Stomach smooth muscle (tissue), 2 donors: ENCODE measurements at regions not wholly inside any gene's neighbourhood (a gene's known extent, or its start where the extent isn't known, plus 50 kb on each side); places are given as distances from the start of the nearest gene placed in this dataset.

Source experiments
- H3K27ac ChIP-seq: one replicate; pipeline ENCODE4 v1.7.0; 2013; ENCODE audit warnings: mild to moderate bottlenecking, low read length, inconsistent platforms
- H3K27me3 ChIP-seq, 2 donors: one replicate each; pipeline ENCODE4 v1.7.0; 2013; ENCODE audit warnings: low read length in 2 of 2; ENCODE audit not compliant: insufficient read depth in 2 of 2, control insufficient read depth in 1 of 2
- H3K36me3 ChIP-seq, 2 donors: one replicate each; pipeline ENCODE4 v1.7.0; 2013; ENCODE audit warnings: low read length in 2 of 2; ENCODE audit not compliant: control insufficient read depth in 2 of 2, insufficient read depth in 2 of 2
- H3K4me1 ChIP-seq: one replicate; pipeline ENCODE4 v1.7.0; 2013; ENCODE audit warnings: low read length; ENCODE audit not compliant: control insufficient read depth, insufficient read depth
- H3K4me3 ChIP-seq, 2 donors: one replicate each; pipeline ENCODE4 v1.7.0; 2013; ENCODE audit warnings: low read length in 2 of 2
- H3K9ac ChIP-seq, 2 donors: one replicate each; pipeline ENCODE4 v1.7.0; 2013; ENCODE audit warnings: low read length in 2 of 2, mild to moderate bottlenecking in 1 of 2
- H3K9me3 ChIP-seq, 2 donors: one replicate each; pipeline ENCODE4 v1.7.0; 2013; ENCODE audit warnings: low read length in 2 of 2; ENCODE audit not compliant: control insufficient read depth in 2 of 2
- donor health status: healthy.
- donor health status: Pancreatic carcinoma.

- Histone ChIP-seq H3K9ac (no peak overlapping the region), H3K27ac (no peak overlapping the region), H3K36me3 (no peaks in the 10 kb centered on the region), H3K4me1 (no peaks in the 10 kb centered on the region), H3K9me3 (peaks cover 0 to 4% of the 10 kb centered on the region in 2 donors), H3K27me3 (no peaks in the 10 kb centered on the region), H3K4me3 (no peak overlapping the region)
Observed at GRCh38 chr13:58630794-58631193, 999.2 kb downstream of the PCDH17 start.

GRCh38 chr13:58633226-58633625 is 1001.7 kb downstream of the PCDH17 start:
- Histone ChIP-seq H3K4me3 (no peak overlapping the region), H3K36me3 (no peaks in the 10 kb centered on the region), H3K9ac (no peak overlapping the region), H3K4me1 (no peaks in the 10 kb centered on the region), H3K27ac (no peak overlapping the region), H3K27me3 (no peaks in the 10 kb centered on the region), H3K9me3 (no peaks in the 10 kb centered on the region)

- no peaks in the 10 kb centered on the region for H3K9me3 ChIP-seq
- no peak overlapping the region for H3K9ac ChIP-seq
- H3K4me3 ChIP-seq: no peak overlapping the region
- no peaks in the 10 kb centered on the region for H3K36me3 ChIP-seq
- H3K27me3 ChIP-seq: no peaks in the 10 kb centered on the region
- H3K4me1 ChIP-seq: no peaks in the 10 kb centered on the region
- H3K27ac ChIP-seq: no peak overlapping the region
Observed at GRCh38 chr13:58655086-58655485, 1023.5 kb downstream of the PCDH17 start.

- no peaks in the 10 kb centered on the region for H3K36me3 ChIP-seq
Observed at GRCh38 chr13:58660826-58661225, 1029.3 kb downstream of the PCDH17 start.

GRCh38 chr13:58666331-58666730 is 1034.8 kb downstream of the PCDH17 start:
- H3K4me3 ChIP-seq: no peak overlapping the region
- H3K9me3 ChIP-seq: no peaks in the 10 kb centered on the region
- no peaks in the 10 kb centered on the region for H3K36me3 ChIP-seq
- H3K4me1 ChIP-seq: no peaks in the 10 kb centered on the region
- no peaks in the 10 kb centered on the region for H3K27me3 ChIP-seq
- no peak overlapping the region for H3K9ac ChIP-seq
- H3K27ac ChIP-seq: no peak overlapping the region

More at GRCh38 chr13:58660826-58661225, 1029.3 kb downstream of the PCDH17 start:
- Histone ChIP-seq H3K9me3 (no peaks in the 10 kb centered on the region), H3K4me3 (no peak overlapping the region), H3K27me3 (no peaks in the 10 kb centered on the region), H3K9ac (no peak overlapping the region), H3K27ac (no peak overlapping the region), H3K4me1 (no peaks in the 10 kb centered on the region)

GRCh38 chr13:58667096-58667495 is 1035.6 kb downstream of the PCDH17 start:
- no peaks in the 10 kb centered on the region for H3K27me3 ChIP-seq
- H3K4me3 ChIP-seq: no peak overlapping the region
- no peaks in the 10 kb centered on the region for H3K36me3 ChIP-seq
- no peaks in the 10 kb centered on the region for H3K4me1 ChIP-seq
- no peak overlapping the region for H3K27ac ChIP-seq
- H3K9ac ChIP-seq: no peak overlapping the region
- no peaks in the 10 kb centered on the region for H3K9me3 ChIP-seq

- Histone ChIP-seq H3K36me3 (no peaks in the 10 kb centered on the region), H3K27ac (no peak overlapping the region), H3K9me3 (no peaks in the 10 kb centered on the region), H3K27me3 (no peaks in the 10 kb centered on the region), H3K9ac (no peak overlapping the region), H3K4me3 (no peak overlapping the region), H3K4me1 (no peaks in the 10 kb centered on the region)
Observed at GRCh38 chr13:58680115-58680514, 1048.6 kb downstream of the PCDH17 start.

GRCh38 chr13:58682616-58683015 is 1051.1 kb downstream of the PCDH17 start:
- H3K9me3 ChIP-seq: peaks cover 0 to 2% of the 10 kb centered on the region in 2 donors
- no peaks in the 10 kb centered on the region for H3K36me3 ChIP-seq
- H3K4me3 ChIP-seq: no peak overlapping the region
- H3K4me1 ChIP-seq: no peaks in the 10 kb centered on the region
- H3K27me3 ChIP-seq: no peaks in the 10 kb centered on the region
- no peak overlapping the region for H3K27ac ChIP-seq
- H3K9ac ChIP-seq: no peak overlapping the region

GRCh38 chr13:58687148-58687547 is 1055.6 kb downstream of the PCDH17 start:
- H3K9me3 ChIP-seq: peaks cover 0 to 8% of the 10 kb centered on the region in 2 donors
- H3K4me1 ChIP-seq: no peaks in the 10 kb centered on the region
- H3K4me3 ChIP-seq: no peak overlapping the region
- no peaks in the 10 kb centered on the region for H3K27me3 ChIP-seq
- H3K27ac ChIP-seq: no peak overlapping the region
- H3K36me3 ChIP-seq: no peaks in the 10 kb centered on the region
- no peak overlapping the region for H3K9ac ChIP-seq

- Histone ChIP-seq H3K27me3 (no peaks in the 10 kb centered on the region), H3K4me1 (no peaks in the 10 kb centered on the region), H3K36me3 (no peaks in the 10 kb centered on the region), H3K4me3 (no peak overlapping the region), H3K9ac (no peak overlapping the region), H3K9me3 (no peaks in the 10 kb centered on the region), H3K27ac (no peak overlapping the region)
Observed at GRCh38 chr13:58698531-58698930, 1067.0 kb downstream of the PCDH17 start.

- no peaks in the 10 kb centered on the region for H3K4me1 ChIP-seq
- no peaks in the 10 kb centered on the region for H3K27me3 ChIP-seq
- no peak overlapping the region for H3K4me3 ChIP-seq
- H3K36me3 ChIP-seq: no peaks in the 10 kb centered on the region
- no peak overlapping the region for H3K9ac ChIP-seq
- H3K27ac ChIP-seq: no peak overlapping the region
- peaks cover 0 to 3% of the 10 kb centered on the region in 2 donors for H3K9me3 ChIP-seq
Observed at GRCh38 chr13:58704953-58705352, 1073.4 kb downstream of the PCDH17 start.
